HEK293 (cell line): ENCODE measurements at regions not wholly inside any gene's neighbourhood (a gene's known extent, or its start where the extent isn't known, plus 50 kb on each side); places are given as distances from the start of the nearest gene placed in this dataset.
A peak's percentile ranks its signal among the peaks of the same experiment; 100 is the strongest.

Experiments used
- CTCF ChIA-PET: fragments of 350-600 bp; formaldehyde crosslinking; extraction: SDS; loops from one replicate; lab custom pipeline; 2021; ENCODE audit warnings: antibody characterized with exemption; lab: Yijun Ruan, JAX
- POLR2A ChIA-PET: fragments of 300-600 bp; formaldehyde crosslinking; extraction: SDS; loops from one replicate; lab custom pipeline; 2020; ENCODE audit warnings: antibody characterized with exemption, inconsistent platforms; lab: Yijun Ruan, JAX
- H3K27ac ChIP-seq: fragments of 200-500 bp; sonication (Bioruptor generic); 2 replicates; pipeline ENCODE4 v1.5.1; 2014; ENCODE audit warnings: low read depth, low read length, control low read depth, inconsistent platforms; ENCODE audit errors: extremely low read depth
- H3K36me3 ChIP-seq, 2 experiments: fragments of 200-500 bp in 1 of 2; sonication (Bioruptor generic) in 1 of 2; 1 replicate in 1 of 2; 2 replicates in 1 of 2; pipeline ENCODE4 v1.5.1; 2014 to 2017; ENCODE audit warnings: inconsistent platforms in 2 of 2, low read length in 2 of 2; ENCODE audit not compliant: control insufficient read depth in 2 of 2, insufficient read depth in 1 of 2
- H3K4me1 ChIP-seq: fragments of 200-500 bp; sonication (Bioruptor generic); 2 replicates; pipeline ENCODE4 v1.5.1; 2014; ENCODE audit warnings: mild to moderate bottlenecking, low read length, inconsistent platforms; ENCODE audit not compliant: control insufficient read depth, insufficient read depth
- H3K4me3 ChIP-seq: 2 replicates; pipeline ENCODE4 v1.5.1; 2011; ENCODE audit warnings: low read depth, mild to moderate bottlenecking, control low read depth, low read length, moderate library complexity
- H3K9me3 ChIP-seq: fragments of 200-500 bp; sonication (Bioruptor generic); 2 replicates; pipeline ENCODE4 v1.5.1; 2014; ENCODE audit warnings: low read depth, low read length, inconsistent platforms; ENCODE audit not compliant: control insufficient read depth, insufficient read depth
- EGR2 ChIP-seq: fragments of 450-650 bp; formaldehyde crosslinking; IDR thresholded peaks from 2 replicates; pipeline ENCODE4 v1.5.1; 2016; ENCODE audit warnings: low read depth, missing biosample characterization, missing genetic modification characterization
- GLI4 ChIP-seq: fragments of 450-650 bp; formaldehyde crosslinking; IDR thresholded peaks from 2 replicates; pipeline ENCODE4 v1.5.1; 2016; ENCODE audit warnings: missing biosample characterization, missing genetic modification characterization
- KLF8 ChIP-seq: fragments of 450-650 bp; formaldehyde crosslinking; IDR thresholded peaks from 2 replicates; pipeline ENCODE4 v1.5.1; 2016; ENCODE audit warnings: missing biosample characterization, missing genetic modification characterization
- OSR2 ChIP-seq: fragments of 450-650 bp; formaldehyde crosslinking; IDR thresholded peaks from 2 replicates; pipeline ENCODE4 v1.5.1; 2016; ENCODE audit warnings: missing biosample characterization, missing genetic modification characterization
- OVOL3 ChIP-seq: fragments of 450-650 bp; formaldehyde crosslinking; IDR thresholded peaks from 2 replicates; pipeline ENCODE4 v1.5.1; 2016; ENCODE audit warnings: missing biosample characterization, missing genetic modification characterization
- PRDM2 ChIP-seq: fragments of 450-650 bp; formaldehyde crosslinking; IDR thresholded peaks from 2 replicates; pipeline ENCODE4 v1.5.1; 2016; ENCODE audit warnings: missing biosample characterization, missing genetic modification characterization, borderline replicate concordance
- ZFHX2 ChIP-seq: fragments of 450-650 bp; formaldehyde crosslinking; conservative IDR thresholded peaks from 2 replicates; pipeline ENCODE4 v1.5.1; 2016; ENCODE audit warnings: missing biosample characterization, missing genetic modification characterization
- ZNF146 ChIP-seq: fragments of 450-650 bp; formaldehyde crosslinking; IDR thresholded peaks from 2 replicates; pipeline ENCODE4 v1.5.1; 2016; ENCODE audit warnings: missing biosample characterization, missing genetic modification characterization
- ZNF157 ChIP-seq: fragments of 450-650 bp; formaldehyde crosslinking; IDR thresholded peaks from 2 replicates; pipeline ENCODE4 v1.5.1; 2016; ENCODE audit warnings: missing biosample characterization, missing genetic modification characterization
- ZNF223 ChIP-seq: fragments of 450-650 bp; formaldehyde crosslinking; IDR thresholded peaks from 2 replicates; pipeline ENCODE4 v1.5.1; 2016; ENCODE audit warnings: missing biosample characterization, missing genetic modification characterization
- ZNF548 ChIP-seq: fragments of 450-650 bp; formaldehyde crosslinking; IDR thresholded peaks from 2 replicates; pipeline ENCODE4 v1.5.1; 2016; ENCODE audit warnings: missing biosample characterization, missing genetic modification characterization
- ZNF571 ChIP-seq: fragments of 450-650 bp; formaldehyde crosslinking; IDR thresholded peaks from 2 replicates; pipeline ENCODE4 v1.5.0; 2017; ENCODE audit warnings: missing biosample characterization, missing genetic modification characterization
- ZNF629 ChIP-seq: fragments of 450-650 bp; formaldehyde crosslinking; IDR thresholded peaks from 2 replicates; pipeline ENCODE4 v1.5.1; 2017; ENCODE audit warnings: missing biosample characterization, missing genetic modification characterization

DNA sequence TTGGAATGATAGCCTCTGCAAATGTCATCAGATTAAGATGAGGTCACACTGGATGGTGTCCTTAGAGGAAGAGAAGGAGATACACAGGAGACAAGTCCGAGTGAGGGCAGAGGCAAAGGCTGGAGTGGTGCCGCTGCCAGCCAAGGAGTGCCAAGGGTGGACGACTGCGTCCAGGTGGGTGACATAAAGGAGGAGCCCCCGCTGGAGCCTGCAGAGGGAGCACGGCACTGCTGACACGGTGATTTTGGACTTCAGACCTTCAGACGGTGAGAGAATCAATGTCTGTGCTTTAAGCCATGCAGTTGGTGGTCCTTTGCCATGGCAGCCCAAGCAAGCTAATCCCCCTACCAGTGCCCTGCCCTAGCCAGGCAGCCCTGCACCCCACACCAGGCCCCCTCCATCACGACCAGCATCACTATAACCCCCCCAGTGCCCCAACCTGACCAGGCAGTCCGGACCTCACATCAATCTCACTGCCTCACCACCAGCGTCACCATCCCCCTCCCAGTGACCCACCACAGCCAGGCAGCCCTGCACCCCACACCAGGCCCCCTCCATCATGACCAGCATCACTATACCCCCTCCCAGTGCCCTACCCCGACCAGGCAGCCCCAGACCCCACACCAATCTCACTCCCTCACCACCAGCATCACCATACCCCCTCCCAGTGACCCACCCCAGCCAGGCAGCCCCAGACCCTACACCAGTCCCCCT, 130.0 kb downstream of the HMX1 start (continued):
- no peak for TF ChIP-seq ZNF548 (tag by site-specific recombination)

GRCh38 chr4:8740666-8741395, 130.8 kb downstream of the HMX1 start:
- POLR2A ChIA-PET: no interaction called here
- no peak overlapping the region for H3K4me3 ChIP-seq

GRCh38 chr4:8739820-8740665, 131.6 kb downstream of the HMX1 start:
- CTCF ChIA-PET: no interaction called here
- POLR2A ChIA-PET: no interaction called here

More at GRCh38 chr4:8740666-8741395, 130.8 kb downstream of the HMX1 start:
- CTCF ChIA-PET: no interaction called here
- no peak overlapping the region for H3K27ac ChIP-seq
- no peaks in the 10 kb centered on the region for H3K36me3 ChIP-seq
- H3K4me1 ChIP-seq: no peaks in the 10 kb centered on the region
- TF ChIP-seq ZNF146 (tag by site-specific recombination) (no peak), EGR2 (tag by site-specific recombination) (peak; percentile 71), ZFHX2 (tag by site-specific recombination) (peak; percentile 76)
- TF ChIP-seq, all 188 proteins: peak for 2
- H3K9me3 ChIP-seq: no peaks in the 10 kb centered on the region

More at GRCh38 chr4:8739820-8740665, 131.6 kb downstream of the HMX1 start:
- Histone ChIP-seq H3K4me1 (no peaks in the 10 kb centered on the region), H3K36me3 (no peaks in the 10 kb centered on the region), H3K27ac (no peak overlapping the region), H3K9me3 (no peaks in the 10 kb centered on the region), H3K4me3 (no peak overlapping the region)
- TF ChIP-seq ZNF223 (no peak), ZNF157 (no peak), GLI4 (tag by site-specific recombination) (no peak), PRDM2 (tag by site-specific recombination) (no peak), OSR2 (no peak), OVOL3 (tag by site-specific recombination) (no peak), ZNF571 (tag by site-specific recombination) (no peak), ZNF629 (tag by site-specific recombination) (no peak), KLF8 (tag by site-specific recombination) (no peak)
